Duodenal mucosa (tissue), 2 donors: ENCODE measurements at regions not wholly inside any gene's neighbourhood (a gene's known extent, or its start where the extent isn't known, plus 50 kb on each side); places are given as distances from the start of the nearest gene placed in this dataset.
"Not testable (repeated sequence)": the region's sequence is repeated elsewhere in the genome, so short reads cannot be mapped to it uniquely, and the experiment has no call there.

Experiments
- H3K27ac ChIP-seq: one replicate; pipeline ENCODE4 v1.7.0; 2013; ENCODE audit warnings: low read depth, low read length
- H3K27me3 ChIP-seq, 2 donors: one replicate each; pipeline ENCODE4 v1.7.0; 2013; ENCODE audit warnings: low read length in 2 of 2, control low read depth in 1 of 2; ENCODE audit not compliant: insufficient read depth in 2 of 2, control insufficient read depth in 1 of 2
- H3K36me3 ChIP-seq, 2 donors: one replicate each; pipeline ENCODE4 v1.7.0; 2013; ENCODE audit warnings: low read length in 2 of 2, control low read depth in 1 of 2; ENCODE audit not compliant: insufficient read depth in 2 of 2, control insufficient read depth in 1 of 2
- H3K4me1 ChIP-seq, 2 donors: one replicate each; pipeline ENCODE4 v1.7.0; 2013; ENCODE audit warnings: low read length in 2 of 2, control low read depth in 1 of 2; ENCODE audit not compliant: insufficient read depth in 2 of 2, control insufficient read depth in 1 of 2
- H3K4me3 ChIP-seq, 2 donors: one replicate each; pipeline ENCODE4 v1.7.0; 2013; ENCODE audit warnings: low read length in 2 of 2, low read depth in 1 of 2
- H3K9ac ChIP-seq, 2 donors: one replicate each; pipeline ENCODE4 v1.7.0; 2013; ENCODE audit warnings: low read length in 2 of 2, low read depth in 1 of 2
- H3K9me3 ChIP-seq, 2 donors: one replicate each; pipeline ENCODE4 v1.7.0; 2013; ENCODE audit warnings: low read length in 2 of 2, control low read depth in 1 of 2; ENCODE audit not compliant: control insufficient read depth in 1 of 2

- H3K27me3 ChIP-seq, result no peaks in the 10 kb centered on the region
- H3K9ac ChIP-seq, result no peak overlapping the region
- no peaks in the 10 kb centered on the region for H3K36me3 ChIP-seq
- H3K4me1 ChIP-seq, result no peaks in the 10 kb centered on the region
- no peak overlapping the region for H3K27ac ChIP-seq
- H3K4me3 ChIP-seq, result no peak overlapping the region
- no peaks in the 10 kb centered on the region for H3K9me3 ChIP-seq
Measured at GRCh38 chr4:158958489-158959270, 144.2 kb upstream of the RAPGEF2 start.

- H3K9me3 ChIP-seq, result no peaks in the 10 kb centered on the region
- H3K27ac ChIP-seq, result no peak overlapping the region
- no peak overlapping the region for H3K4me3 ChIP-seq
- H3K36me3 ChIP-seq, result no peaks in the 10 kb centered on the region
- H3K27me3 ChIP-seq, result no peaks in the 10 kb centered on the region
- H3K9ac ChIP-seq, result no peak overlapping the region
- H3K4me1 ChIP-seq, result no peaks in the 10 kb centered on the region
Measured at GRCh38 chr4:158962393-158962792, 140.5 kb upstream of the RAPGEF2 start.

GRCh38 chr4:158963282-158963681 is 139.6 kb upstream of the RAPGEF2 start:
- not testable (repeated sequence) for H3K9me3 ChIP-seq, H3K27ac ChIP-seq, H3K36me3 ChIP-seq, H3K4me1 ChIP-seq, H3K27me3 ChIP-seq, H3K4me3 ChIP-seq, H3K9ac ChIP-seq

- Histone ChIP-seq H3K4me3 (no peak overlapping the region), H3K9ac (no peak overlapping the region), H3K36me3 (no peaks in the 10 kb centered on the region), H3K27me3 (no peaks in the 10 kb centered on the region), H3K4me1 (no peaks in the 10 kb centered on the region), H3K27ac (no peak overlapping the region), H3K9me3 (no peaks in the 10 kb centered on the region)
Measured at GRCh38 chr4:158964114-158964727, 138.7 kb upstream of the RAPGEF2 start.

GRCh38 chr4:158964728-158965124 is 138.2 kb upstream of the RAPGEF2 start:
- no peak overlapping the region for H3K27ac ChIP-seq
- H3K9me3 ChIP-seq, result no peaks in the 10 kb centered on the region
- H3K27me3 ChIP-seq, result no peaks in the 10 kb centered on the region
- no peak overlapping the region for H3K4me3 ChIP-seq
- H3K4me1 ChIP-seq, result no peaks in the 10 kb centered on the region
- no peaks in the 10 kb centered on the region for H3K36me3 ChIP-seq
- no peak overlapping the region for H3K9ac ChIP-seq

- Histone ChIP-seq H3K9me3 (no peaks in the 10 kb centered on the region), H3K27me3 (no peaks in the 10 kb centered on the region), H3K36me3 (no peaks in the 10 kb centered on the region), H3K27ac (no peak overlapping the region), H3K9ac (no peak overlapping the region), H3K4me1 (no peaks in the 10 kb centered on the region), H3K4me3 (no peak overlapping the region)
Measured at GRCh38 chr4:158965226-158965625, 137.7 kb upstream of the RAPGEF2 start.

GRCh38 chr4:158966091-158966490 is 136.8 kb upstream of the RAPGEF2 start:
- H3K27me3 ChIP-seq, result no peaks in the 10 kb centered on the region
- no peaks in the 10 kb centered on the region for H3K4me1 ChIP-seq
- no peaks in the 10 kb centered on the region for H3K9me3 ChIP-seq

GRCh38 chr4:158968961-158969360 is 133.9 kb upstream of the RAPGEF2 start:
- no peak overlapping the region for H3K9ac ChIP-seq
- no peak overlapping the region for H3K27ac ChIP-seq
- H3K9me3 ChIP-seq, result no peaks in the 10 kb centered on the region
- no peaks in the 10 kb centered on the region for H3K27me3 ChIP-seq
- H3K36me3 ChIP-seq, result no peaks in the 10 kb centered on the region
- no peak overlapping the region for H3K4me3 ChIP-seq
- no peaks in the 10 kb centered on the region for H3K4me1 ChIP-seq

More at GRCh38 chr4:158966091-158966490, 136.8 kb upstream of the RAPGEF2 start:
- H3K36me3 ChIP-seq, result no peaks in the 10 kb centered on the region
- H3K9ac ChIP-seq, result no peak overlapping the region
- H3K27ac ChIP-seq, result no peak overlapping the region
- H3K4me3 ChIP-seq, result no peak overlapping the region

- Histone ChIP-seq H3K4me1 (no peaks in the 10 kb centered on the region), H3K4me3 (no peak overlapping the region)
Measured at GRCh38 chr4:158970812-158971211, 132.1 kb upstream of the RAPGEF2 start.

GRCh38 chr4:158974438-158974837 is 128.4 kb upstream of the RAPGEF2 start:
- H3K9me3 ChIP-seq, H3K36me3 ChIP-seq, H3K27me3 ChIP-seq, H3K4me3 ChIP-seq, H3K27ac ChIP-seq, H3K4me1 ChIP-seq, H3K9ac ChIP-seq: not testable (repeated sequence)

More at GRCh38 chr4:158970812-158971211, 132.1 kb upstream of the RAPGEF2 start:
- Histone ChIP-seq H3K27ac (no peak overlapping the region), H3K9me3 (no peaks in the 10 kb centered on the region), H3K36me3 (no peaks in the 10 kb centered on the region), H3K9ac (no peak overlapping the region), H3K27me3 (no peaks in the 10 kb centered on the region)
